IMR-90 (cell line): ENCODE measurements at regions not wholly inside any gene's neighbourhood (a gene's known extent, or its start where the extent isn't known, plus 50 kb on each side); places are given as distances from the start of the nearest gene placed in this dataset.

Source experiments
- ATAC-seq: fragments of 200-7000 bp; cut with Tn5 transposase; 2 replicates; pipeline ENCODE4 v1.9.1; 2020; ENCODE audit warnings: low read depth, mild to moderate bottlenecking, moderate library complexity
- BruUV-seq: library from RNA; stranded (reverse); fragments of 400-500 nt; replicated peaks from 2 replicates; lab custom pipeline; 2021; lab: Mats Ljungman, UMichigan
- CTCF ChIA-PET: fragments of 300-600 bp; formaldehyde crosslinking; extraction: SDS; loops from one replicate; lab custom pipeline; 2021; ENCODE audit warnings: antibody characterized with exemption; lab: Yijun Ruan, JAX
- POLR2A ChIA-PET: fragments of 300-600 bp; sonication (Branson Sonifier 250); formaldehyde crosslinking; loops from one replicate; lab custom pipeline; 2022; ENCODE audit warnings: antibody characterized with exemption; ENCODE audit not compliant: unreplicated experiment; lab: Charles Lee
- DNase-seq: peaks from one replicate; pipeline ENCODE4 v3.0.0; 2013
- H2AFZ ChIP-seq: replicated peaks from 2 replicates; pipeline ENCODE3; 2013; ENCODE audit warnings: low read length, mild to moderate bottlenecking; ENCODE audit not compliant: poor library complexity
- H2AK5ac ChIP-seq: 2 replicates; pipeline ENCODE4 v1.6.1; 2013; ENCODE audit warnings: low read depth, low read length, inconsistent platforms
- H2AK9ac ChIP-seq: replicated peaks from 2 replicates; pipeline ENCODE3; 2013; ENCODE audit warnings: mild to moderate bottlenecking, low read depth, low read length, moderate library complexity; ENCODE audit not compliant: poor library complexity
- H2BK120ac ChIP-seq: 2 replicates; pipeline ENCODE4 v1.6.1; 2013; ENCODE audit warnings: low read depth, low read length, inconsistent platforms
- H2BK15ac ChIP-seq: 3 replicates; pipeline ENCODE4 v1.6.1; 2013; ENCODE audit warnings: low read depth, low read length, inconsistent platforms
- H2BK20ac ChIP-seq: 2 replicates; pipeline ENCODE4 v1.6.1; 2013; ENCODE audit warnings: low read depth, mild to moderate bottlenecking, inconsistent platforms, low read length, moderate library complexity
- H2BK5ac ChIP-seq: 2 replicates; pipeline ENCODE4 v1.6.1; 2013; ENCODE audit warnings: mild to moderate bottlenecking, low read depth, low read length, inconsistent platforms; ENCODE audit not compliant: poor library complexity, severe bottlenecking
- H3K14ac ChIP-seq: replicated peaks from 2 replicates; pipeline ENCODE4 v1.6.1; 2013; ENCODE audit warnings: low read depth, low read length, inconsistent platforms
- H3K18ac ChIP-seq: 2 replicates; pipeline ENCODE4 v1.6.1; 2013; ENCODE audit warnings: low read depth, low read length, control low read depth
- H3K23ac ChIP-seq: 2 replicates; pipeline ENCODE4 v1.6.1; 2013; ENCODE audit warnings: low read depth, low read length, inconsistent platforms
- H3K27ac ChIP-seq: 2 replicates; pipeline ENCODE4 v1.5.1; 2013; ENCODE audit warnings: mild to moderate bottlenecking, control low read depth, low read length; ENCODE audit not compliant: insufficient read depth
- H3K27me3 ChIP-seq: 2 replicates; pipeline ENCODE4 v1.6.1; 2013; ENCODE audit warnings: low read length; ENCODE audit not compliant: control insufficient read depth, insufficient read depth
- H3K36me3 ChIP-seq: 2 replicates; pipeline ENCODE4 v1.6.1; 2013; ENCODE audit warnings: low read length, mixed read lengths; ENCODE audit not compliant: control insufficient read depth, insufficient read depth
- H3K4ac ChIP-seq: 2 replicates; pipeline ENCODE4 v1.6.1; 2013; ENCODE audit warnings: low read depth, low read length, inconsistent platforms
- H3K4me1 ChIP-seq: 2 replicates; pipeline ENCODE4 v1.6.1; 2013; ENCODE audit warnings: low read length, mixed read lengths; ENCODE audit not compliant: control insufficient read depth, insufficient read depth
- H3K4me2 ChIP-seq: 2 replicates; pipeline ENCODE4 v1.6.1; 2013; ENCODE audit warnings: low read depth, mild to moderate bottlenecking, control low read depth, low read length, moderate library complexity
- H3K4me3 ChIP-seq: 2 replicates; pipeline ENCODE4 v1.5.1; 2013; ENCODE audit warnings: low read depth, mild to moderate bottlenecking, control low read depth, low read length, moderate library complexity; ENCODE audit not compliant: insufficient read depth
- H3K56ac ChIP-seq: 2 replicates; pipeline ENCODE4 v1.6.1; 2013; ENCODE audit warnings: low read length, inconsistent platforms; ENCODE audit not compliant: insufficient read depth; ENCODE audit errors: extremely low read depth
- H3K79me1 ChIP-seq, 2 experiments: 2 replicates each; pipeline ENCODE4 v1.6.1; 2013; ENCODE audit warnings: low read length in 2 of 2, inconsistent platforms in 1 of 2, low read depth in 1 of 2
- H3K9ac ChIP-seq: 2 replicates; pipeline ENCODE4 v1.6.1; 2013; ENCODE audit warnings: low read depth, low read length, control low read depth
- H3K9me1 ChIP-seq: 2 replicates; pipeline ENCODE4 v1.6.1; 2013; ENCODE audit warnings: low read length, inconsistent platforms; ENCODE audit not compliant: insufficient read depth
- H3K9me3 ChIP-seq: 2 replicates; pipeline ENCODE4 v1.6.1; 2013; ENCODE audit warnings: low read length; ENCODE audit not compliant: control insufficient read depth, insufficient read depth
- H4K20me1 ChIP-seq: 2 replicates; pipeline ENCODE4 v1.6.1; 2013; ENCODE audit warnings: low read length, inconsistent platforms; ENCODE audit not compliant: insufficient read depth
- H4K5ac ChIP-seq: 2 replicates; pipeline ENCODE4 v1.6.1; 2013; ENCODE audit warnings: mild to moderate bottlenecking, low read depth, low read length, control low read depth
- H4K8ac ChIP-seq, 2 experiments: 2 replicates each; pipeline ENCODE4 v1.6.1; 2013; ENCODE audit warnings: low read depth in 2 of 2, low read length in 2 of 2, control low read depth in 1 of 2, inconsistent platforms in 1 of 2
- H4K91ac ChIP-seq: 2 replicates; pipeline ENCODE4 v1.6.1; 2013; ENCODE audit warnings: low read depth, low read length, inconsistent platforms; ENCODE audit not compliant: insufficient read depth
- POLR2A ChIP-seq: IDR thresholded peaks from 2 replicates; pipeline ENCODE4 v1.6.1; 2012; ENCODE audit warnings: mild to moderate bottlenecking, low read depth, low read length
- WGBS, 2 experiments: methylation state at CpG; one replicate each; pipeline versions ENCODE4 v1.1.5 to v1.1.7; 2013; ENCODE audit warnings: missing lambda C conversion rate in 2 of 2; ENCODE audit not compliant: insufficient read length in 1 of 2; ENCODE audit errors: extremely low coverage in 2 of 2; 5-methylcytosine and 5-hydroxymethylcytosine counted together
- dilution Hi-C: fragments of 300-500 bp; cut with HindIII; formaldehyde crosslinking; loops from one replicate; pipeline ENCODE4 v1.14.3; 2018; ENCODE audit warnings: low sequenced_read_pairs; ENCODE audit not compliant: unreplicated experiment
- in situ Hi-C: fragments of 300-500 bp; cut with MboI; formaldehyde crosslinking; loops from 3 replicates; pipeline ENCODE4 v1.14.3; 2019; ENCODE audit warnings: low sequenced_read_pairs, inconsistent platforms, mixed read lengths
- intact Hi-C: fragments of 100-400 bp; cut with micrococcal nuclease; formaldehyde crosslinking; loops from 2 replicates; pipeline ENCODE4 v1.10.0; 2022

DNA sequence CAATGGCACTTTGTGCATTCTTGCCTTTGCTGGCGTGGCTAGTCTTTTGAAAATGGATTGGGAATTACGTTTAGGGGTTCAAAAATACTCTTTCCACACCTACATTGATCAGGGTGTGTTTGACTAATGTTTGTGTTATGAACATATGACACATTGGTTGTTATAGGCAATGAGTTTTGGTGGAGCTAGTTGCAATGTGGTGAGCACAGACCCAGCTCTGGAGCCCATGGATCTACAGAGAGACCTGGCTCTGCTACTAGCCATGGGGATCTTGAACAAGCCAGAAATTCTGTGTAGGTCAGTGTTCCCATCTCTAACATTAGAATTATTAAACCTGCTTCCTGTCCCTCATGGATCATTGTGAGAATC is 222.4 kb upstream of the UBL3 start:
- H3K27ac ChIP-seq = no peak overlapping the region
- dilution Hi-C loops (no loop called here), intact Hi-C loops (no loop called here), in situ Hi-C loops (no loop called here)
- no peaks in the 10 kb centered on the region for H3K79me1 ChIP-seq
- BruUV-seq = no TSS peak
- H3K36me3 ChIP-seq = no peaks in the 10 kb centered on the region
- no peaks in the 10 kb centered on the region for H4K20me1 ChIP-seq
- H3K4me3 ChIP-seq = no peak overlapping the region
- no peaks in the 10 kb centered on the region for H3K4me1 ChIP-seq
- TF ChIP-seq POLR2A = no peak
- H3K18ac ChIP-seq = no peak overlapping the region
- ChIA-PET CTCF (no interaction called here), POLR2A (no interaction called here)
- ATAC-seq (no peak), DNase-seq (no peak)
- H3K4me2 ChIP-seq = no peak overlapping the region
- no peak overlapping the region for H2AK5ac ChIP-seq
- no peaks in the 10 kb centered on the region for H3K27me3 ChIP-seq
- no peaks in the 10 kb centered on the region for H3K9me3 ChIP-seq
- no peaks in the 10 kb centered on the region for H3K9me1 ChIP-seq
- H3K56ac ChIP-seq = no peak overlapping the region
- H2BK15ac ChIP-seq = no peak overlapping the region
- H3K9ac ChIP-seq = no peak overlapping the region
- no peak overlapping the region for H2AFZ ChIP-seq
- H3K4ac ChIP-seq = no peak overlapping the region
- no peak overlapping the region; the same call in 1 of the 2 replicates for H3K23ac ChIP-seq
- H2AK9ac ChIP-seq = no peak overlapping the region
- no peak overlapping the region for H2BK5ac ChIP-seq
- no peak overlapping the region for H2BK20ac ChIP-seq
- H3K14ac ChIP-seq = no peak overlapping the region
- H4K8ac ChIP-seq = no peak overlapping the region
- WGBS, 2 experiments = no CpG with 5 or more reads among the region's 2 CpGs
- H2BK120ac ChIP-seq = no peak overlapping the region
- H4K5ac ChIP-seq = no peak overlapping the region
- H4K91ac ChIP-seq = no peak overlapping the region
